ENCODE measurements at regions not wholly inside any gene's neighbourhood (a gene's known extent, or its start where the extent isn't known, plus 50 kb on each side); places are given as distances from the start of the nearest gene placed in this dataset.

DNA sequence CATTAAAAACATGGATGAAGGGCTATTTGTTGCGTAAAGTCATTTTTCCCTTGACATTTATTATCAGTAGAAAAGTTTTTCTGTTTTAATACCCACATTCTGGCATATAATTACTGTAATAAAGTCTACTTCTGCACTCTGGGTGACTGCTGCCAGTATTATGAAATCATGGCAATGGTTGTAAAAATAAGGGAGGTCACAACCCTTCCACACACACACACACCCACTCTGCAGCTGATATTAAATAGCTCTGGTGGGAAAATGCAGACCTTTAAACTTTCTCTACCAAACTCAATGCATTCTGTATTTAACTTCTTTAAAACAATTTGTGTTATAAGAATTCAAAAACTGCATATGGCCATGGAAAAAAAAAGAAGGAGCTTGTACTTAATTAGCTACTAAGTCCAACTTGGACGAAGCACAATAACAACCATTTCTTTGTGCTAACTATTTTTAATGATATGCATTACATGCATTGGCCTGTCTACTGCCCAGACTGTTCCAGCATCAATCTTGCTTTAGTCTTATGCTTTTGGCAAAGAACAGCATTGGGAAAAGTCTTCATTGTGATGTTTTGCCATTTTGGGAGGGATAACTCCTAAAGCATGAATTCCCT, 137.6 kb upstream of the MAP3K1 start:
- H3K27ac ChIP-seq (ENCODE audit: low read depth, low read length): no peak overlapping the region
- no peaks in the 10 kb centered on the region for H3K4me1 ChIP-seq (ENCODE audit: control insufficient read depth in 3 of 3, insufficient read depth in 3 of 3, low read length in 3 of 3)
- no peaks in the 10 kb centered on the region for H3K9me3 ChIP-seq (ENCODE audit: control insufficient read depth in 3 of 3, low read length in 3 of 3)
- H3K36me3 ChIP-seq (ENCODE audit: control insufficient read depth in 3 of 3, insufficient read depth in 3 of 3, low read length in 3 of 3): no peaks in the 10 kb centered on the region
- no peak overlapping the region for H3K4me3 ChIP-seq (ENCODE audit: low read length in 3 of 3)
- H3K27me3 ChIP-seq (ENCODE audit: control insufficient read depth in 3 of 3, insufficient read depth in 3 of 3, low read length in 3 of 3): no peaks in the 10 kb centered on the region
- no peak overlapping the region for H3K9ac ChIP-seq (ENCODE audit: low read depth in 1 of 3, low read length in 3 of 3)

DNA sequence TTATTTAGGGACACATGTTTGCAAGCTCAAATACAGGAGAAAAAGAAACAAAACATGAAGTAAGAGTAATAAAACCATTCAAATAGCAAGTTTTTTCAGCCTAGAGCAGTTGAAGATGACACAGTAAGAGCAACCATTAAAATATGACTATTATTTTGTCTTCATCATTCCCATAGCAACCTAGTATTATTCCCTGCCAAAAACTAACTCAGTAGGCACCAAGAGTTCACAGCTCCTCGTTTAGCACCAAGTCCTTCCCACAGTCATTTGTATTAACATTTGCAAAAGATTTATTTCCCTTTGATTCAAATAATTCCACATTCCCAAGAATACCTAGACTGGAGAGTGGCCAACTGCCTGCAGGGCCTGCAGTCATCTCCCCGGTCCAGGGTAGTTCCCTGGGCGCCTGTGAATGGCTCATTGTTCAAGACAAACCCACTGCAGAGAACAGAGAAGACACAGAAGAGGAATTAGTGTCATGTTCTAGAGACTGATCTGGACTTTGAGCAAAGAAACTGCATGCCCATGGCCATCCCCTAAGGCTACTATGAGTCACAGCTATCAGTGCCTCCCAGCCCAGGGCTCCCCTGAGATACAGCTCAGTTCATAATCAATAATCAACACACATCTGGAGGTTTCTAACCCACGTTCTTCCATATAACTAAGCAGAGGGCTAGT, 139.1 kb upstream of the MAP3K1 start:
- Histone ChIP-seq H3K4me3 (ENCODE audit: low read length in 3 of 3) (no peak overlapping the region), H3K36me3 (ENCODE audit: control insufficient read depth in 3 of 3, insufficient read depth in 3 of 3, low read length in 3 of 3) (no peaks in the 10 kb centered on the region), H3K9ac (ENCODE audit: low read depth in 1 of 3, low read length in 3 of 3) (no peak overlapping the region), H3K9me3 (ENCODE audit: control insufficient read depth in 3 of 3, low read length in 3 of 3) (no peaks in the 10 kb centered on the region), H3K27me3 (ENCODE audit: control insufficient read depth in 3 of 3, insufficient read depth in 3 of 3, low read length in 3 of 3) (no peaks in the 10 kb centered on the region), H3K4me1 (ENCODE audit: control insufficient read depth in 3 of 3, insufficient read depth in 3 of 3, low read length in 3 of 3) (no peaks in the 10 kb centered on the region), H3K27ac (ENCODE audit: low read depth, low read length) (no peak overlapping the region)

- Histone ChIP-seq H3K4me3 (ENCODE audit: low read length in 3 of 3) (no peak overlapping the region), H3K9ac (ENCODE audit: low read depth in 1 of 3, low read length in 3 of 3) (no peak overlapping the region), H3K4me1 (ENCODE audit: control insufficient read depth in 3 of 3, insufficient read depth in 3 of 3, low read length in 3 of 3) (peaks cover 0 to 4% (median 0%) of the 10 kb centered on the region in 3 donors), H3K9me3 (ENCODE audit: control insufficient read depth in 3 of 3, low read length in 3 of 3) (no peaks in the 10 kb centered on the region), H3K27ac (ENCODE audit: low read depth, low read length) (no peak overlapping the region), H3K27me3 (ENCODE audit: control insufficient read depth in 3 of 3, insufficient read depth in 3 of 3, low read length in 3 of 3) (no peaks in the 10 kb centered on the region), H3K36me3 (ENCODE audit: control insufficient read depth in 3 of 3, insufficient read depth in 3 of 3, low read length in 3 of 3) (no peaks in the 10 kb centered on the region)
Measured at GRCh38 chr5:56674441-56674840, 140.9 kb upstream of the MAP3K1 start.

- no peak overlapping the region for H3K27ac ChIP-seq (ENCODE audit: low read depth, low read length)
- peaks cover 0 to 4% (median 0%) of the 10 kb centered on the region in 3 donors for H3K4me1 ChIP-seq (ENCODE audit: control insufficient read depth in 3 of 3, insufficient read depth in 3 of 3, low read length in 3 of 3)
- no peaks in the 10 kb centered on the region for H3K9me3 ChIP-seq (ENCODE audit: control insufficient read depth in 3 of 3, low read length in 3 of 3)
- no peaks in the 10 kb centered on the region for H3K27me3 ChIP-seq (ENCODE audit: control insufficient read depth in 3 of 3, insufficient read depth in 3 of 3, low read length in 3 of 3)
- H3K4me3 ChIP-seq (ENCODE audit: low read length in 3 of 3): no peak overlapping the region
- H3K36me3 ChIP-seq (ENCODE audit: control insufficient read depth in 3 of 3, insufficient read depth in 3 of 3, low read length in 3 of 3): no peaks in the 10 kb centered on the region
- H3K9ac ChIP-seq (ENCODE audit: low read depth in 1 of 3, low read length in 3 of 3): no peak overlapping the region
Measured at GRCh38 chr5:56673171-56673570, 142.2 kb upstream of the MAP3K1 start.

DNA sequence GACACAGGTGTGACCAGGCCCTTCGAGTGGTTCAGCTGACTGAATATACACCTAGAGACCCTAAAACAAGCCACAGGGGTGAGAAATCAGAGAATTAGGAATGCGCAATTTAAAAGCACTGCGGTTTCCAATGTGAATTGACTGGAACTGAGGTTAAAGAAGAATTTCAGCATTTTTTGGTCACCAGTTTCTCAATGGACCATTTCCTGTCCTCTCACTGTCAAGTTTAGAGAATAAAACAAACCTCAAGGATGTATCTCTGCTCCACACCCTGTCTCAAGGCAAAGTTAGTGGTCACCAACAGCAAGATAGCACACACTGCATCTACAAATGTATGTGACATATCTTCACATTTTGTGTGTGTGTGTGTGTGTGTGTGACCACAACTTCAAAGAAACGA, 143.8 kb upstream of the MAP3K1 start:
- H3K4me3 ChIP-seq (ENCODE audit: low read length in 3 of 3): no peak overlapping the region
- H3K27me3 ChIP-seq (ENCODE audit: control insufficient read depth in 3 of 3, insufficient read depth in 3 of 3, low read length in 3 of 3): peaks cover 0 to 2% (median 0%) of the 10 kb centered on the region in 3 donors
- no peaks in the 10 kb centered on the region for H3K9me3 ChIP-seq (ENCODE audit: control insufficient read depth in 3 of 3, low read length in 3 of 3)
- peaks cover 0 to 4% (median 0%) of the 10 kb centered on the region in 3 donors for H3K4me1 ChIP-seq (ENCODE audit: control insufficient read depth in 3 of 3, insufficient read depth in 3 of 3, low read length in 3 of 3)
- H3K9ac ChIP-seq (ENCODE audit: low read depth in 1 of 3, low read length in 3 of 3): no peak overlapping the region
- H3K27ac ChIP-seq (ENCODE audit: low read depth, low read length): no peak overlapping the region
- H3K36me3 ChIP-seq (ENCODE audit: control insufficient read depth in 3 of 3, insufficient read depth in 3 of 3, low read length in 3 of 3): no peaks in the 10 kb centered on the region

DNA sequence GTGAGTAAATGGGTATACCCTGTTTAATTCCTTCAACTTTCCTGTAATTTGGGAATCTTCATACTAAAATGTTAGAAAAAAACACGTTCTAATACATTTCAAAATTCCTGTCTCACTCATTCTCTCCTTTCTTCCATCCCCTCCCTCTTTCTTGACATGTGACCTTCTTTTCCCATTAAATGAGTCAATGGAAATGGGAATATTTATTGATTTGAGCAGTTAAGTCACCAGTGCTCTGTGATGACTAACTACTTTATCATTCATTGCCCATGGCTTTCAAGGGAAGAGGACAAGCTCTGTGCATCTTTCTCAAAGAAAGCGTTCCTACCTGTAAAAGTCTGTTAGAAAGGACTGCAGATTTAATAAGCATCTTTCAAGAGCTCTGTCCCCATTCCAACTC, 144.4 kb upstream of the MAP3K1 start:
- H3K4me3 ChIP-seq (ENCODE audit: low read length in 3 of 3): no peak overlapping the region
- no peaks in the 10 kb centered on the region for H3K9me3 ChIP-seq (ENCODE audit: control insufficient read depth in 3 of 3, low read length in 3 of 3)
- peaks cover 0 to 4% (median 0%) of the 10 kb centered on the region in 3 donors for H3K4me1 ChIP-seq (ENCODE audit: control insufficient read depth in 3 of 3, insufficient read depth in 3 of 3, low read length in 3 of 3)
- H3K27ac ChIP-seq (ENCODE audit: low read depth, low read length): peak overlapping the region; percentile 21
- H3K27me3 ChIP-seq (ENCODE audit: control insufficient read depth in 3 of 3, insufficient read depth in 3 of 3, low read length in 3 of 3): peaks cover 0 to 2% (median 0%) of the 10 kb centered on the region in 3 donors
- H3K9ac ChIP-seq (ENCODE audit: low read depth in 1 of 3, low read length in 3 of 3): no peak overlapping the region
- no peaks in the 10 kb centered on the region for H3K36me3 ChIP-seq (ENCODE audit: control insufficient read depth in 3 of 3, insufficient read depth in 3 of 3, low read length in 3 of 3)

- Histone ChIP-seq H3K4me3 (ENCODE audit: low read length in 3 of 3) (no peak overlapping the region), H3K9ac (ENCODE audit: low read depth in 1 of 3, low read length in 3 of 3) (no peak overlapping the region), H3K4me1 (ENCODE audit: control insufficient read depth in 3 of 3, insufficient read depth in 3 of 3, low read length in 3 of 3) (peaks cover 0 to 4% (median 0%) of the 10 kb centered on the region in 3 donors), H3K27ac (ENCODE audit: low read depth, low read length) (peak overlapping the region; percentile 21), H3K27me3 (ENCODE audit: control insufficient read depth in 3 of 3, insufficient read depth in 3 of 3, low read length in 3 of 3) (peaks cover 0 to 2% (median 0%) of the 10 kb centered on the region in 3 donors), H3K9me3 (ENCODE audit: control insufficient read depth in 3 of 3, low read length in 3 of 3) (no peaks in the 10 kb centered on the region), H3K36me3 (ENCODE audit: control insufficient read depth in 3 of 3, insufficient read depth in 3 of 3, low read length in 3 of 3) (no peaks in the 10 kb centered on the region)
Measured at GRCh38 chr5:56669534-56670483, 145.5 kb upstream of the MAP3K1 start.

GRCh38 chr5:56668996-56669395, 146.4 kb upstream of the MAP3K1 start:
- Histone ChIP-seq H3K9ac (ENCODE audit: low read depth in 1 of 3, low read length in 3 of 3) (no peak overlapping the region), H3K27me3 (ENCODE audit: control insufficient read depth in 3 of 3, insufficient read depth in 3 of 3, low read length in 3 of 3) (peaks cover 0 to 2% (median 0%) of the 10 kb centered on the region in 3 donors), H3K4me3 (ENCODE audit: low read length in 3 of 3) (no peak overlapping the region), H3K36me3 (ENCODE audit: control insufficient read depth in 3 of 3, insufficient read depth in 3 of 3, low read length in 3 of 3) (no peaks in the 10 kb centered on the region), H3K4me1 (ENCODE audit: control insufficient read depth in 3 of 3, insufficient read depth in 3 of 3, low read length in 3 of 3) (peaks cover 0 to 4% (median 0%) of the 10 kb centered on the region in 3 donors), H3K27ac (ENCODE audit: low read depth, low read length) (no peak overlapping the region), H3K9me3 (ENCODE audit: control insufficient read depth in 3 of 3, low read length in 3 of 3) (no peaks in the 10 kb centered on the region)

DNA sequence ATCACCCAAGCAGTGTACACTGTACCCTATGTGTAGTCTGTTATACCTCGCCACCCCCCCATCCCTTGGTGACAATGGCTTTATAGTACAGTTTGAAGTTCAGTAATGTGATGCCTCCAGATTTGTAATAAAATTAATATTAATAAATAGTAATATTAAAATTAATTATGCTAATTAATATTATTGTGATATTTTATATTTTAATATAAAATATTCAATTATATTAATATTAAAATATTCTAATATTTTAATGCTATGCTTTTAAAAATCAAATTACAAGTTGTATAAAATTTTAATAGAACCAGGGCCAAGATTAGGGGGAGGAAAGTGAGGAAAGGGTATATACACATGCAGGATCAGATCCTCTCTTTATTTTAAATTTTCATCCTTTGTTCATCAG, 147.7 kb upstream of the MAP3K1 start:
- H3K36me3 ChIP-seq (ENCODE audit: control insufficient read depth in 3 of 3, insufficient read depth in 3 of 3, low read length in 3 of 3): no peaks in the 10 kb centered on the region
- H3K9ac ChIP-seq (ENCODE audit: low read depth in 1 of 3, low read length in 3 of 3): no peak overlapping the region
- H3K4me1 ChIP-seq (ENCODE audit: control insufficient read depth in 3 of 3, insufficient read depth in 3 of 3, low read length in 3 of 3): peaks cover 0 to 4% (median 0%) of the 10 kb centered on the region in 3 donors
- peaks cover 0 to 2% (median 0%) of the 10 kb centered on the region in 3 donors for H3K27me3 ChIP-seq (ENCODE audit: control insufficient read depth in 3 of 3, insufficient read depth in 3 of 3, low read length in 3 of 3)
- H3K27ac ChIP-seq (ENCODE audit: low read depth, low read length): no peak overlapping the region
- H3K4me3 ChIP-seq (ENCODE audit: low read length in 3 of 3): no peak overlapping the region
- H3K9me3 ChIP-seq (ENCODE audit: control insufficient read depth in 3 of 3, low read length in 3 of 3): no peaks in the 10 kb centered on the region
